ENCODE measurements at regions not wholly inside any gene's neighbourhood (a gene's known extent, or its start where the extent isn't known, plus 50 kb on each side); places are given as distances from the start of the nearest gene placed in this dataset.

DNA sequence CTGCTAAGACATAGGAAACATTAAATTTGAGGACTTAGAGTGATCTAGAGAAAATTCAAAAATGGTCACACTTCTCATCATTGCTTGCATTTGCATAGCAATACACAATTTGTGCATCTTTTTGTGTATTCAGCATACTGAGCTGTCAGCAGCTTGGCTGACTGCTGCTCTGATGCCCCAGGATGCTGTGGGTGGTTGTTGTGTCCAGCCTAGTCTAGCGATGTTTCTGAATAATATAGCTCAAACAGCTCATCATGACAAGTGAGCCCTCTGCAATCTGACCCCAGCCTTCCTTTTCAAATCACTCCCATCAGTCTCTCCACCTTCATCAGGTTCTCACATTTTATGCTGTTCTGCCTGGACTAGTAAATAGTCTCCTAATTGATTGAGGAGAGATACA lies 483.7 kb upstream of the SPHKAP start:
- TF ChIP-seq, protein P1, sequence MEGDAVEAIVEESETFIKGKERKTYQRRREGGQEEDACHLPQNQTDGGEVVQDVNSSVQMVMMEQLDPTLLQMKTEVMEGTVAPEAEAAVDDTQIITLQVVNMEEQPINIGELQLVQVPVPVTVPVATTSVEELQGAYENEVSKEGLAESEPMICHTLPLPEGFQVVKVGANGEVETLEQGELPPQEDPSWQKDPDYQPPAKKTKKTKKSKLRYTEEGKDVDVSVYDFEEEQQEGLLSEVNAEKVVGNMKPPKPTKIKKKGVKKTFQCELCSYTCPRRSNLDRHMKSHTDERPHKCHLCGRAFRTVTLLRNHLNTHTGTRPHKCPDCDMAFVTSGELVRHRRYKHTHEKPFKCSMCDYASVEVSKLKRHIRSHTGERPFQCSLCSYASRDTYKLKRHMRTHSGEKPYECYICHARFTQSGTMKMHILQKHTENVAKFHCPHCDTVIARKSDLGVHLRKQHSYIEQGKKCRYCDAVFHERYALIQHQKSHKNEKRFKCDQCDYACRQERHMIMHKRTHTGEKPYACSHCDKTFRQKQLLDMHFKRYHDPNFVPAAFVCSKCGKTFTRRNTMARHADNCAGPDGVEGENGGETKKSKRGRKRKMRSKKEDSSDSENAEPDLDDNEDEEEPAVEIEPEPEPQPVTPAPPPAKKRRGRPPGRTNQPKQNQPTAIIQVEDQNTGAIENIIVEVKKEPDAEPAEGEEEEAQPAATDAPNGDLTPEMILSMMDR (IDR thresholded peaks at IDR 0.05) = no peak
- TF ChIP-seq POLR2A (IDR thresholded peaks at IDR 0.05) = no peak

Data from body of pancreas (tissue), 4 donors.